ENCODE measurements at regions not wholly inside any gene's neighbourhood (a gene's known extent, or its start where the extent isn't known, plus 50 kb on each side); places are given as distances from the start of the nearest gene placed in this dataset.

DNA sequence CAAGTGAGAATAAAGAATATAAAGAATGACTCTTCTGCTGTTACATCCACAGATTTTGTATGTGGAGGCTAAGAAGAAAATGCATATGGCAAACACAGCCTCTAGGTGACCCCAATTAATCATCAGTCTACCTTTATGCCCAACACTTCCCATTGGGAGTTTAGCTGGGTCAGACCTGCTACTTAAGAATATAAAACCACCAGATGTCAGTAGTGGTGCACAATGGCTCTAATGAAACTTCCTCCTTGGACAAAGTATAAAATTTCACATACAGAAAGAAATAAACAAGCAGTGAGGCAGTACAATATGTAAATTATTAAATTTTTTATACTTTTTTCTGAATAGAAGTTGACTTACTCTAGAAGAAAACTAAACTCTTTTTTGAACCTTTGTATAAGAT is 539.9 kb downstream of the BRINP1 start:
- TF ChIP-seq CTCF (IDR thresholded peaks at IDR 0.05): peak in 2 of 4 experiments; percentile 14 to 31
- no peak for TF ChIP-seq EP300 (IDR thresholded peaks at IDR 0.05)
- no peak for TF ChIP-seq POLR2A (IDR thresholded peaks at IDR 0.05)
- no peak for TF ChIP-seq POLR2AphosphoS5 (IDR thresholded peaks at IDR 0.05)
